GM23248 (cell line): ENCODE measurements at regions not wholly inside any gene's neighbourhood (a gene's known extent, or its start where the extent isn't known, plus 50 kb on each side); places are given as distances from the start of the nearest gene placed in this dataset.

ENCODE experiments used
- DNase-seq: peaks from one replicate; pipeline ENCODE4 v3.0.0-alpha.2; 2015
- H2AFZ ChIP-seq: fragments of 200-600 bp; sonication (generic); 2 replicates; pipeline ENCODE4 v1.6.1; 2016; ENCODE audit warnings: antibody characterized with exemption
- H3F3A ChIP-seq: fragments of 200-600 bp; sonication (generic); 2 replicates; pipeline ENCODE4 v1.6.1; 2016; ENCODE audit warnings: mild to moderate bottlenecking, antibody characterized with exemption, mixed run types; ENCODE audit not compliant: insufficient read depth
- H3K27ac ChIP-seq: fragments of 200-600 bp; sonication (generic); 2 replicates; pipeline ENCODE4 v1.5.1; 2016; ENCODE audit warnings: mild to moderate bottlenecking
- H3K27me3 ChIP-seq: fragments of 200-600 bp; sonication (generic); replicated peaks from 2 replicates; pipeline ENCODE4 v1.6.1; 2016; ENCODE audit warnings: mild to moderate bottlenecking; ENCODE audit not compliant: insufficient read depth
- H3K36me3 ChIP-seq: fragments of 200-600 bp; sonication (generic); 2 replicates; pipeline ENCODE4 v1.6.1; 2016; ENCODE audit warnings: low read depth, mild to moderate bottlenecking
- H3K4me1 ChIP-seq: fragments of 200-600 bp; sonication (generic); 2 replicates; pipeline ENCODE4 v1.6.1; 2016; ENCODE audit warnings: mild to moderate bottlenecking; ENCODE audit not compliant: insufficient read depth
- H3K4me2 ChIP-seq: fragments of 200-600 bp; sonication (generic); one replicate; pipeline ENCODE4 v1.6.1; 2016; ENCODE audit warnings: mild to moderate bottlenecking; ENCODE audit not compliant: unreplicated experiment
- H3K4me3 ChIP-seq: fragments of 200-600 bp; sonication (generic); 2 replicates; pipeline ENCODE4 v1.5.1; 2016; ENCODE audit warnings: mild to moderate bottlenecking
- H3K79me2 ChIP-seq: fragments of 200-600 bp; sonication (generic); 2 replicates; pipeline ENCODE4 v1.6.1; 2016; ENCODE audit warnings: mild to moderate bottlenecking; ENCODE audit not compliant: insufficient read depth
- H3K9ac ChIP-seq: fragments of 200-600 bp; sonication (generic); 2 replicates; pipeline ENCODE4 v1.6.1; 2016; ENCODE audit warnings: mild to moderate bottlenecking
- H3K9me2 ChIP-seq: fragments of 200-600 bp; sonication (generic); 2 replicates; pipeline ENCODE4 v1.6.1; 2016; ENCODE audit warnings: mixed run types, mild to moderate bottlenecking, moderate library complexity; ENCODE audit not compliant: insufficient read depth
- H3K9me3 ChIP-seq: fragments of 200-600 bp; sonication (generic); one replicate; pipeline ENCODE4 v1.6.1; 2017; ENCODE audit warnings: low read depth
- H4K20me1 ChIP-seq: fragments of 200-600 bp; sonication (generic); 2 replicates; pipeline ENCODE4 v1.6.0; 2016; ENCODE audit not compliant: insufficient read depth
- EZH2 ChIP-seq: fragments of 200-600 bp; sonication (generic); IDR thresholded peaks from 2 replicates; pipeline ENCODE4 v1.6.1; 2018; ENCODE audit warnings: antibody characterized with exemption, mild to moderate bottlenecking; ENCODE audit not compliant: insufficient read depth, poor library complexity, severe bottlenecking
- EZH2phosphoT487 ChIP-seq: fragments of 200-600 bp; sonication (generic); IDR thresholded peaks from 2 replicates; pipeline ENCODE4 v1.6.1; 2018; ENCODE audit warnings: antibody characterized with exemption, moderate library complexity, mild to moderate bottlenecking, low read depth; ENCODE audit not compliant: insufficient read depth
- WGBS, 2 experiments: methylation state at CpG; one replicate each; pipeline ENCODE4 v1.1.6; 2015 to 2017; ENCODE audit warnings: low lambda C conversion rate in 2 of 2, low coverage in 1 of 2; ENCODE audit errors: missing lambda C conversion rate in 2 of 2; 5-methylcytosine and 5-hydroxymethylcytosine counted together
- in situ Hi-C: fragments of 300-500 bp; cut with MboI; formaldehyde crosslinking; loops from 2 replicates; pipeline ENCODE4 v1.15.0; 2020

- TF ChIP-seq EZH2phosphoT487, result no peak
- no peak for TF ChIP-seq EZH2
- Histone ChIP-seq H3F3A (peaks cover 3% of the 10 kb centered on the region; the same call in 1 of the 2 replicates), H3K9me3 (no peaks in the 10 kb centered on the region), H4K20me1 (no peaks in the 10 kb centered on the region), H3K79me2 (no peaks in the 10 kb centered on the region), H3K27me3 (no peaks in the 10 kb centered on the region), H3K27ac (no peak overlapping the region), H3K36me3 (no peaks in the 10 kb centered on the region), H2AFZ (peak overlapping the region; percentile 44; the same call in 1 of the 2 replicates), H3K4me3 (no peak overlapping the region), H3K4me1 (peaks cover 9% of the 10 kb centered on the region), H3K4me2 (no peak overlapping the region), H3K9me2 (no peaks in the 10 kb centered on the region), H3K9ac (no peak overlapping the region)
- DNase-seq, result peak; percentile 16
- in situ Hi-C loops, result no loop called here
- 65 to 67% methylated on average over 3 of the region's 3 CpGs for WGBS, 2 experiments
Observed at GRCh38 chr13:33554919-33555791, 262.8 kb upstream of the RFC3 start.

- no peaks in the 10 kb centered on the region for H3K9me2 ChIP-seq
- H3K27ac ChIP-seq, result no peak overlapping the region
- in situ Hi-C loops, result no loop called here
- H2AFZ ChIP-seq, result no peak overlapping the region
- H3K9me3 ChIP-seq, result no peaks in the 10 kb centered on the region
- TF ChIP-seq EZH2 (no peak), EZH2phosphoT487 (no peak)
- H3K4me3 ChIP-seq, result no peak overlapping the region
- no peaks in the 10 kb centered on the region for H4K20me1 ChIP-seq
- no peaks in the 10 kb centered on the region for H3K79me2 ChIP-seq
- H3K27me3 ChIP-seq, result no peaks in the 10 kb centered on the region
- H3K4me2 ChIP-seq, result no peak overlapping the region
- H3K4me1 ChIP-seq, result peaks cover 19% of the 10 kb centered on the region
- no peak overlapping the region for H3K9ac ChIP-seq
- H3F3A ChIP-seq, result peaks cover 11% of the 10 kb centered on the region
- DNase-seq, result no peak
- no peaks in the 10 kb centered on the region for H3K36me3 ChIP-seq
- WGBS, 2 experiments, result 100% methylated on average over 1 of the region's 1 CpG
Observed at GRCh38 chr13:33556828-33557227, 261.1 kb upstream of the RFC3 start.

GRCh38 chr13:33560726-33561125 is 257.2 kb upstream of the RFC3 start:
- Histone ChIP-seq H3K4me1 (peaks cover 18% of the 10 kb centered on the region), H3K9ac (no peak overlapping the region), H3K27me3 (no peaks in the 10 kb centered on the region), H3K27ac (no peak overlapping the region), H3K4me3 (no peak overlapping the region), H3K4me2 (no peak overlapping the region), H2AFZ (no peak overlapping the region), H3F3A (peaks cover 10% of the 10 kb centered on the region), H3K9me2 (no peaks in the 10 kb centered on the region), H3K36me3 (no peaks in the 10 kb centered on the region), H3K9me3 (no peaks in the 10 kb centered on the region), H3K79me2 (no peaks in the 10 kb centered on the region), H4K20me1 (no peaks in the 10 kb centered on the region)
- in situ Hi-C loops, result no loop called here
- TF ChIP-seq EZH2phosphoT487 (no peak), EZH2 (no peak)
- DNase-seq, result peak; percentile 34

- TF ChIP-seq EZH2 (no peak), EZH2phosphoT487 (no peak)
- no peak overlapping the region for H3K27ac ChIP-seq
- H3K9me2 ChIP-seq, result no peaks in the 10 kb centered on the region
- peaks cover 12% of the 10 kb centered on the region for H3K4me1 ChIP-seq
- H3K27me3 ChIP-seq, result no peaks in the 10 kb centered on the region
- H3K9ac ChIP-seq, result no peak overlapping the region
- in situ Hi-C loops, result no loop called here
- no peaks in the 10 kb centered on the region for H4K20me1 ChIP-seq
- WGBS, 2 experiments, result 31 to 40% methylated on average over 2 of the region's 2 CpGs
- no peak for DNase-seq
- no peak overlapping the region for H3K4me2 ChIP-seq
- H2AFZ ChIP-seq, result no peak overlapping the region
- no peaks in the 10 kb centered on the region for H3K79me2 ChIP-seq
- H3F3A ChIP-seq, result peaks cover 8% of the 10 kb centered on the region; the same call in 1 of the 2 replicates
- H3K4me3 ChIP-seq, result no peak overlapping the region
- no peaks in the 10 kb centered on the region for H3K9me3 ChIP-seq
- H3K36me3 ChIP-seq, result no peaks in the 10 kb centered on the region
Observed at GRCh38 chr13:33561627-33562026, 256.3 kb upstream of the RFC3 start.
